ENCODE measurements at regions not wholly inside any gene's neighbourhood (a gene's known extent, or its start where the extent isn't known, plus 50 kb on each side); places are given as distances from the start of the nearest gene placed in this dataset.

GRCh38 chr20:22460803-22461202 is 123.6 kb downstream of the FOXA2 start:
- Histone ChIP-seq H3K27me3 (ENCODE audit: insufficient read depth, low read length, poor library complexity, severe bottlenecking) (no peaks in the 10 kb centered on the region), H3K4me1 (ENCODE audit: insufficient read depth, low read length, poor library complexity, severe bottlenecking) (no peaks in the 10 kb centered on the region), H3K9me3 (ENCODE audit: insufficient read depth, low read depth, low read length) (no peaks in the 10 kb centered on the region), H3K9me2 (replicated peaks; ENCODE audit: low read depth, low read length) (no peaks in the 10 kb centered on the region), H2AFZ (ENCODE audit: low read length) (no peak overlapping the region), H3K9ac (ENCODE audit: low read depth, low read length, poor library complexity, severe bottlenecking) (no peak overlapping the region), H3K4me2 (ENCODE audit: low read depth, low read length, poor library complexity, severe bottlenecking) (no peak overlapping the region), H3F3A (ENCODE audit: low read depth) (no peaks in the 10 kb centered on the region), H3K4me3 (ENCODE audit: low read length, poor library complexity, severe bottlenecking) (no peak overlapping the region), H3K79me2 (ENCODE audit: insufficient read depth, low read length) (no peaks in the 10 kb centered on the region), H4K20me1 (ENCODE audit: insufficient read depth, low read length, poor library complexity, severe bottlenecking) (no peaks in the 10 kb centered on the region), H3K36me3 (ENCODE audit: insufficient read depth, low read length) (no peaks in the 10 kb centered on the region)
- no peak for TF ChIP-seq CTCF (conservative IDR thresholded peaks at IDR 0.05; ENCODE audit: low read length)
- TF ChIP-seq EZH2phosphoT487 (IDR thresholded peaks at IDR 0.05; ENCODE audit: borderline replicate concordance): no peak

DNA sequence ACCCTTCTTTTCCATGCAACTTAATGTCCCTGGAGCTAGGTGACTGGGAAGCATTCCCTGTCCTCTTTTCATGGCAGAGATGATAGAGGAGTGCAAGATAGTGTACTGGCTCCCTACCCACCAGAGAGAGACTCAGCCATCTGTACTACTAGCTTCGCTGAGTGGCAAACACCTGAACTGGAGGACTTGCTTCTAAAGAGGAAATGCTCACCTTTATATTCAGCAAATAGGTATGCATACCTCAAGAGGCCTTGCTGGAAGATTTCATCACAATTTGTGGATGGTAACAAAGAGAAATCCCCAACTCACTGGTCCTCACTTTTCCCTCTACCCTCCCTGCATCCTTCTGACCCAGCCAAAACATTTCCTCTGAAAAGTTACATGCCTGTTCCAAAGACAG is 124.1 kb downstream of the FOXA2 start:
- H3K36me3 ChIP-seq (ENCODE audit: insufficient read depth, low read length): no peaks in the 10 kb centered on the region
- no peak for TF ChIP-seq CTCF (conservative IDR thresholded peaks at IDR 0.05; ENCODE audit: low read length)
- no peak for TF ChIP-seq EZH2phosphoT487 (IDR thresholded peaks at IDR 0.05; ENCODE audit: borderline replicate concordance)
- H3K9ac ChIP-seq (ENCODE audit: low read depth, low read length, poor library complexity, severe bottlenecking): no peak overlapping the region
- H3K4me1 ChIP-seq (ENCODE audit: insufficient read depth, low read length, poor library complexity, severe bottlenecking): no peaks in the 10 kb centered on the region
- no peak overlapping the region for H3K4me2 ChIP-seq (ENCODE audit: low read depth, low read length, poor library complexity, severe bottlenecking)
- H2AFZ ChIP-seq (ENCODE audit: low read length): no peak overlapping the region
- no peaks in the 10 kb centered on the region for H3K9me3 ChIP-seq (ENCODE audit: insufficient read depth, low read depth, low read length)
- no peaks in the 10 kb centered on the region for H3K27me3 ChIP-seq (ENCODE audit: insufficient read depth, low read length, poor library complexity, severe bottlenecking)
- H4K20me1 ChIP-seq (ENCODE audit: insufficient read depth, low read length, poor library complexity, severe bottlenecking): no peaks in the 10 kb centered on the region
- H3K4me3 ChIP-seq (ENCODE audit: low read length, poor library complexity, severe bottlenecking): no peak overlapping the region
- H3K9me2 ChIP-seq (replicated peaks; ENCODE audit: low read depth, low read length): no peaks in the 10 kb centered on the region
- H3F3A ChIP-seq (ENCODE audit: low read depth): no peaks in the 10 kb centered on the region
- H3K79me2 ChIP-seq (ENCODE audit: insufficient read depth, low read length): no peaks in the 10 kb centered on the region

DNA sequence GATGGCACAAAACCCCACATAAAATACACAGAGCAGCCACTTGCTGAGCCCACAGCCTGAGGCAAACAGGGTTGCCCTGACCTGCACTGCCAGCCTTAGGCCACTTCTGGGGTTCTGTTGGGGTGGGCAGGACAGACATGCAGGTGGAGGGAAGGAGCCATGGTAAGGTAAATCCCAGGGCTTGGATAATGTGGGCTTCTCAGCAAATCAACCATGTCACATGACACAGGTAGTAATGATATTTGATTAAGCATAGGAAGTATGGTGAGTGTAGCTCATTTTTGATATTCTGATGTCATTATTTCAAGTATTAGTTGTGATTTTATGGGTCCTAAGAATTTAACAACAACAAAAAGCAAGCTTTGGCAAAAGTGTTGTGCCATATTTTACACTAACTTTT is 124.6 kb downstream of the FOXA2 start:
- H3K4me2 ChIP-seq (ENCODE audit: low read depth, low read length, poor library complexity, severe bottlenecking): no peak overlapping the region

More for the DNA sequence above, 124.6 kb downstream of the FOXA2 start:
- Histone ChIP-seq H3K79me2 (ENCODE audit: insufficient read depth, low read length) (no peaks in the 10 kb centered on the region), H3K9me2 (replicated peaks; ENCODE audit: low read depth, low read length) (no peaks in the 10 kb centered on the region), H3K9me3 (ENCODE audit: insufficient read depth, low read depth, low read length) (no peaks in the 10 kb centered on the region), H3K4me1 (ENCODE audit: insufficient read depth, low read length, poor library complexity, severe bottlenecking) (no peaks in the 10 kb centered on the region), H3K9ac (ENCODE audit: low read depth, low read length, poor library complexity, severe bottlenecking) (no peak overlapping the region), H4K20me1 (ENCODE audit: insufficient read depth, low read length, poor library complexity, severe bottlenecking) (no peaks in the 10 kb centered on the region), H3K4me3 (ENCODE audit: low read length, poor library complexity, severe bottlenecking) (no peak overlapping the region), H2AFZ (ENCODE audit: low read length) (no peak overlapping the region), H3F3A (ENCODE audit: low read depth) (no peaks in the 10 kb centered on the region), H3K27me3 (ENCODE audit: insufficient read depth, low read length, poor library complexity, severe bottlenecking) (no peaks in the 10 kb centered on the region), H3K36me3 (ENCODE audit: insufficient read depth, low read length) (no peaks in the 10 kb centered on the region)
- TF ChIP-seq CTCF (conservative IDR thresholded peaks at IDR 0.05; ENCODE audit: low read length): no peak
- no peak for TF ChIP-seq EZH2phosphoT487 (IDR thresholded peaks at IDR 0.05; ENCODE audit: borderline replicate concordance)

Measured in Loucy (cell line).